ENCODE measurements at regions not wholly inside any gene's neighbourhood (a gene's known extent, or its start where the extent isn't known, plus 50 kb on each side); places are given as distances from the start of the nearest gene placed in this dataset.

DNA sequence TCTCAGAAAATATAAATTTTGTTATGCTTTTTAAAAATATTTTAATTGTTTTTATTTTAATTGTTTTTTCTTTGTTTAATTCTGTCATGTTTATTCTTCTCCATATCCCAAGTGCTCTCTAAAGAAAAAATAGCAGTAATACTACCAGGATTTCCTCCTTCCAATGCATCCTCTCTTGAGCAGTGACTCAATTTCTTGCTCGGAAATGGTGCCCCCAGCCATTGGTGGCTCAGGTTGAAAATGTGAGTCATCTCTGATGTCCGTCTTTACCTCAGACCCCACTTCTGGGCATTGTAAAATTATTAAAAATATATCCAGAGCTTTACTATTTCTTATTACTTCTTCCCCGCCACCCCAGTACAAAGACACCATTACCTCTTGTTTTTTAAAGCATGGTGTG, 898.5 kb downstream of the METTL15 start:
- no peak for TF ChIP-seq POLR2A (IDR thresholded peaks at IDR 0.05; ENCODE audit: low read depth, low read length)
- no peak for TF ChIP-seq POLR2AphosphoS5 (IDR thresholded peaks at IDR 0.05; ENCODE audit: low read depth, low read length)
- TF ChIP-seq TAF1 (IDR thresholded peaks at IDR 0.05; ENCODE audit: borderline replicate concordance, low read depth, low read length) = no peak
